Jurkat, Clone E6-1 (cell line): ENCODE measurements at regions not wholly inside any gene's neighbourhood (a gene's known extent, or its start where the extent isn't known, plus 50 kb on each side); places are given as distances from the start of the nearest gene placed in this dataset.
"Not testable (repeated sequence)": the region's sequence is repeated elsewhere in the genome, so short reads cannot be mapped to it uniquely, and the experiment has no call there.

Experiments
- DNase-seq: peaks from one replicate; pipeline ENCODE4 v3.0.0-alpha.2; 2011; ENCODE audit warnings: low read depth, low spot score
- H3K4me3 ChIP-seq: 2 replicates; pipeline ENCODE4 v1.5.1; 2011; ENCODE audit warnings: mild to moderate bottlenecking, low read length, control low read depth, moderate library complexity

DNA sequence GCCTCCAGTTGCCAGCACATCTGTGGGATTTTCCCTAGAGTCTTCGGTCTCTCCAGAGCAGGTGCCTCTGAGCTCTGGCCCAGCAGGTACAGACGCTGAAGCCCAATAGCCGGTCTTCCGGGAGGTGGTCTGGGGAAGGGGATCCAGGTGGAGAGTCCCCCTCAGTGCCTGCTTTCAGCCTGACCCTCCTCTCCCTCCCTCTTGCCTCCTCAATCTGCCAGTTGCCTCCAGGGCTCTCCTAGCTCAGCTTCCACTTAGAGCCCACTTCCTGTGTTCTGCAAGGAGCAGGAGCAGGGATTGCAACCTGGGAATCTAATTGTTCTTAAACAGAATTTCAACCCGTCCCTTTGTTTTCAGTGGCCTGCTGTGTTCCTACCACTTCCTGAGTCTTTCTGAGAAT is 81.8 kb upstream of the PZP start:
- not testable (repeated sequence) for H3K4me3 ChIP-seq

DNA sequence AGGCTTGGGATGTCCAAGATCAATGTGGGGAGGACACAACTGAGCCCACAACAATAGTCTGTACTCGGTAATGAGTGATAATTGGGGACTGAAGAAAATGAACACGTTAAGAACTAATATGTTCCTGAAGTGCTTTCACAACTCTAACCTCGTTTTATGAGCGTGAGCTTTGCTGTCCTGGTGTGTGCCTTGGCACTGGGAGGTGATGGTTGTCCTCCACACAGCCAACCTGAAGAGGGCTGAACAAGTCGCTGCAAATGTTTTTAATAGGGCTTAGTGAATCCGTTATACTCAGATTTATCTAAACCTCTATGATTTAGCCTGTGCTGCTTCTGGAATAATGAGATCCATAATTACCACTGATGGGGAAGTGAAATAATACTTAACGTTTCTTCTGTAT is 76.5 kb upstream of the PZP start:
- H3K4me3 ChIP-seq, result peak overlapping the region; percentile 64

More for the DNA sequence above, 81.8 kb upstream of the PZP start:
- not testable (repeated sequence) for DNase-seq

DNA sequence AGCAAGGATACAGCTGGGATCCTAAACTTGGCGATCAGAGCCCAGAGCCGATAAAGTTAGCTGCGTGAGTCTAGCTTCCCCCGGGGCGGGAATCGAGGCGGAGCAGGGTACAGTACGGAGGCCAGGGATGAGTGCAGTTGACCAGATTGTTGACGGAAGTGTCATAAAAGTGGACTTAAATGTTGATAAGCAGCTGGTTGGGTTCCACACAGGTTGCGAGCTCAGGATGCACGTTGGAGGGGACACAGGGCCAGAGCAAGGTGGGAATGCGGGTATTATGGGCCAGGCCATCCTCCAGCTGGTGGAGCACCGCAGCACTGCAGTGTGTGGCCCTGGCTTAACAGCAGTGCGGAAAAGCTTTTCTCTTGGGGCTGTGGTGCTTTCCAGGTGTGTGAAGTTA is 76.0 kb upstream of the PZP start:
- not testable (repeated sequence) for DNase-seq
- H3K4me3 ChIP-seq, result peak overlapping the region; percentile 64

More for the DNA sequence above, 76.5 kb upstream of the PZP start:
- not testable (repeated sequence) for DNase-seq

DNA sequence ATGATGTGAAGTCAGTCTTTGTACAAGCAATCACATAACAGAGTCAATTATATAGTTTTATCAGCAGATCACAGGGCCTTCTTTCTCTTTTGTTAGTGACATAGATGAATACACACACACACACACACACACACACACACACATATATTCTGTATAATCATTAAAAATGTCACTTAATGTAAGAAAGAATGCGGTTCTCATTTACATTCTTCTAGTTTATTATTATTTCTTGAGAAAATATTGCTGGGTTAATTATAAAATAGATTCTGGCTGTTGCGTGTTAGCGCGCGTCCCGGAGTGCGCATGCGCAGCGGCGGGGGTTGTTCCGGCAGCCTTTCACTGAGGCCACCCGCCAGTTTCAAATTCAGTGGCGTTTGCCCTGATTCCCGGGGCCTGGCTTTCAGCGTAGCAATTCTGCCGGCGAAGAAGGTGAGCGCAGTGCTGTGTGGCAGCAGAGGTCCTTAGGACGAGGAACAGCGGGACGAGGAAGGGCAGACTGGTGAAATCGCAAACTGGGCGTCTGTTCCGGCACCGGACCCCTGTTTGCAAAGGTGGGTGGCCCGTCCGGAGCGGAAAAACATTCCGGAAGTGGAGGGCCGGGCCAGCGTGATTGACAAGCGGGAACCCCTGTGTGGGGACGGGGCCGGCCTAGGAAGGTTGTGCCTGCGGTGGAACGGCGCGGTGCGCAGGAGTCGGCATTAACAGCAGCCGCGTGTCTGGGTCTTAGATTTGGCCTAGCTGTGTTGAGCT is 75.3 kb upstream of the PZP start:
- peak; percentile 82 for DNase-seq
- H3K4me3 ChIP-seq, result peak overlapping the region; percentile 64

DNA sequence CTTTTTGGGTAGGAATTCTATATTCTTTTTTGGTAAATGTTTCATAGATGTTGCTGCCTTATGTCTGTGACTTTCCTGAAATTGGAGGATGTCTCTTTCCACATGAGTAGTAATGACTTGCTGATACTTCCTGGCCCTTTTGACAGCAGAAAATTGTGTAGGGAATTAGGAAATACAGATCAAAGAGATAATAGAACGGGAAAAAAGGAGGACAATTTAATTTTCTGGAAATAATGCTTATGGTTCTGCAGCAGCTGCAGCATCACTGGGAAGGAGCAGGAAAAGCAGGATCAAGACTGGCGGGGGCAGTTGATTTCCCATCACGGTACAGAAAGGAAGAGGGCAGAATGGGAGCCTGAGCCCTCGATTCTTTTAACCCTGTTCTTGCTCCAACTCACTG is 68.8 kb upstream of the PZP start:
- no peak for DNase-seq
- no peak overlapping the region for H3K4me3 ChIP-seq

DNA sequence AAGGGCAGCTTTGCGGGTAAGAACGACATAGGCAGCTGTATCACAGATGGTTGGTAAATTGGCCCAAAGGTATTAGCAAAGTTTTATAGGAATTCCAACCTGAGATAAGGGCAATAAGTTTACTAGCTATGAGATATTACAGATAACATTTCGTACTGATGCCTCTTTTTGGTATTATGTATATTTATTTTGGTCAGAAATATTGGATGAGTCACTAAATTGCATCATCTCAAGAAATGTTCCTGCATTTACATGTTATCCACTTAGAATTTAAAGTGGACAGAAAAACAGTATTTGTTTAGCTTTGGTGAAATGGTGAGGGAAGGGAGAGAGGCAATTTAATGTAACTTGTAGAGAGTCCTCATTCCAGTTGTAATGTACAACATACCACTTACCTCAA is 65.1 kb upstream of the PZP start:
- no peak for DNase-seq
- no peak overlapping the region for H3K4me3 ChIP-seq

DNA sequence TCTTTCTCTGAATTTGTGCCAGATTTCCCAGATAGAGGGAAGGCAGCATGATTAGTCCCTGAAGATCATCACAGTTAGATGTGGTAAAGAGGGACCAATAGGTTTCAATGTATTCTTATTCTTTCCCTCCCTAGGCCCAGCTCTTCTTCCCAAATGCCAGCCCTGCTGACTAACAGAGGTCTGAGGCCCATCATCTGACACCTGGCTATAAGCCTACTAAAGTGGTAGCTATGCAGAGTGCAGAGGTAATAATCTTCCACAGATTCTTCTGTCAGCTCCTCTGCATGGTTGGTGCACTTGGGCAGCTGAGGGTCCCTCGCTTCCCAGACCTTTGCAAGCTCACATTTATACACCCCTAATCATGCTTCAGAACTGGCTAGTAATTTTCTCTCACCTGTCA is 63.7 kb upstream of the PZP start:
- DNase-seq, result no peak
- H3K4me3 ChIP-seq, result no peak overlapping the region

DNA sequence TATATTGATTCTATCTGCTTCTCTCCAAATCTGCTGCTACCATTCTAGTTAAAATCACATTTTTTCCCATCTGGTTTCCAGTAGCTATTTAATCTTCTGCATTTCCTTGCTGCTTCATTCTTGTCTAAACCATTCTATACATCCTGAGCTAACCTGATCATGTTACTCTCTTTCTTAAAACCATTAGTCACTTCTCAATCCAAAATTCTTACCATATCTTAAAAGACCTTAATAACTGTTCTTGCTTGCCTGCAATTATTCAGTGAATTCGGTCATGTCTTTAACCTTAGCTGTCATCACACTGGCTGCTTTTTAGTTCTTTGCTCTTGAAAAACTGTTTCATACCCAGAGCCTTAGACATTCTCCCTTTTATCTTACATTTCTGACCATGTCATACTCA is 56.4 kb upstream of the PZP start:
- no peak overlapping the region for H3K4me3 ChIP-seq
- DNase-seq, result no peak

DNA sequence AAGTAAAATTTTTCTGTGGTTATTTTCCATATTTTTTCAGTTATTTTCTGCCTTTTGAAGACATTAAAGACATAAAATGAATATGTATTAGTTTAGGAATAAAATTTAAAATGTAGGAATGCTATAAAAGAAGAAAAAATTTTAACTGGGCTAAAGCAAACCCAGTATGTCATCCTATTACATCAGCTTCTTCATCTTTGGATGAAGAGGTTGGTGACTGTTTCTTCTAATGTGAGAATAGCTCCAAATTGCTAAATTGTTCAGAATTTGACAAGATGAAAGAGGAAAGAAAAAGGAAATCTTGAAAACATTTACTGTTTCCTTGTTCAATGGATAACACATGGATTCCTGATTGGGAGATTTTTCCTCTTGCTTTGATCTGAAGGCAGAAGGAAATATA is 52.7 kb upstream of the PZP start:
- no peak for DNase-seq
- no peak overlapping the region for H3K4me3 ChIP-seq

DNA sequence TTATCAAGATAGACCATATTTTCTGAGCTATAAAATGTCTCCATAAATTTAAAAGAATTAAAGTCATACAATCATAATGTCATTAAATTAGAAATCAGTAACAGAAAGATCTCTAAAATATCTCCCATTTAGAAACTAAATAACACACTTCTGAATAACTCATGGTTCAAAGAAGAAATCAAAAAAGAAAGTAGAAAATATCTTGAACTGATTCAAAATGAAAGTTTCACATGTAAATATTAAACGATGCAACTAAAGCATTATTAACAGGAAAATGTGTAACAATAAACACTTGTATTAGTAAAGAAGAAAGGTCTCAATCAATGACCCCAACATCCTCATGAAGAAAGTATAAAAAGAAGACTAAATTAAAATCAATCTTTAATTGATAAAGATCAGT is 50.5 kb upstream of the PZP start:
- DNase-seq, result no peak
- H3K4me3 ChIP-seq, result no peak overlapping the region
